ENCODE measurements at regions not wholly inside any gene's neighbourhood (a gene's known extent, or its start where the extent isn't known, plus 50 kb on each side); places are given as distances from the start of the nearest gene placed in this dataset.

DNA sequence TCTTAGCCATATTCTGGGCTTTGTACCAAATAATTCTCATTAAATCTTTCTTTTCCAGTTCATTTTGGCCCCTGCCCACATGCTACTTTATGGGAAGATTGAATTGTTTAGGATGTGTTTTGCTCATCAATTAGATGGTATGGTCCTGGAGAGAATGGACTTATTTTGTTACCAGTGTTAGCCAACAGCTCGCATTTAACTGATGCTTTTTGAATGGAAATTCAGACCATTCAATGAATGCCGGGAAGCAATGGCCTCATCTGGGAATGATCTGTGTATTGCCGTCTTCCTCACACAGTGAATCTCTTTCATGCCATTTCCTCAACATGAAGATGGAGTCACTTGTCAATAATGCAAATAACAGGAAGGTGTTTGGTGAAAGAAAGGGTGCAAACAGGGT lies 370.6 kb upstream of the PIK3R1 start:
- H3K18ac ChIP-seq (ENCODE audit: insufficient read length, low read depth, low read length): no peak overlapping the region
- no peak overlapping the region for H4K91ac ChIP-seq (ENCODE audit: insufficient read length, low read depth, low read length)
- no peak overlapping the region for H2BK5ac ChIP-seq (ENCODE audit: insufficient read length, low read length)
- no peak overlapping the region for H2BK12ac ChIP-seq (ENCODE audit: insufficient read length, low read depth, low read length)
- H2BK120ac ChIP-seq (ENCODE audit: low read depth, low read length, poor library complexity, severe bottlenecking): no peak overlapping the region
- no peaks in the 10 kb centered on the region for H3K9me3 ChIP-seq (ENCODE audit: control insufficient read depth, low read depth, low read length)
- H3K14ac ChIP-seq (ENCODE audit: insufficient read depth, low read length): no peak overlapping the region
- Mint-ChIP-seq H3K9me3 (no peaks in the 10 kb centered on the region), H3K4me1 (peaks cover 18 to 21% of the 10 kb centered on the region in 2 experiments), H3K27ac (no peak overlapping the region), H3K27me3 (ENCODE audit: low read depth) (no peaks in the 10 kb centered on the region), H3K36me3 (ENCODE audit: insufficient read depth in 1 of 3, low read depth in 3 of 3) (no peaks in the 10 kb centered on the region), H3K4me3 (no peak overlapping the region)
- TF ChIP-seq, protein P1, sequence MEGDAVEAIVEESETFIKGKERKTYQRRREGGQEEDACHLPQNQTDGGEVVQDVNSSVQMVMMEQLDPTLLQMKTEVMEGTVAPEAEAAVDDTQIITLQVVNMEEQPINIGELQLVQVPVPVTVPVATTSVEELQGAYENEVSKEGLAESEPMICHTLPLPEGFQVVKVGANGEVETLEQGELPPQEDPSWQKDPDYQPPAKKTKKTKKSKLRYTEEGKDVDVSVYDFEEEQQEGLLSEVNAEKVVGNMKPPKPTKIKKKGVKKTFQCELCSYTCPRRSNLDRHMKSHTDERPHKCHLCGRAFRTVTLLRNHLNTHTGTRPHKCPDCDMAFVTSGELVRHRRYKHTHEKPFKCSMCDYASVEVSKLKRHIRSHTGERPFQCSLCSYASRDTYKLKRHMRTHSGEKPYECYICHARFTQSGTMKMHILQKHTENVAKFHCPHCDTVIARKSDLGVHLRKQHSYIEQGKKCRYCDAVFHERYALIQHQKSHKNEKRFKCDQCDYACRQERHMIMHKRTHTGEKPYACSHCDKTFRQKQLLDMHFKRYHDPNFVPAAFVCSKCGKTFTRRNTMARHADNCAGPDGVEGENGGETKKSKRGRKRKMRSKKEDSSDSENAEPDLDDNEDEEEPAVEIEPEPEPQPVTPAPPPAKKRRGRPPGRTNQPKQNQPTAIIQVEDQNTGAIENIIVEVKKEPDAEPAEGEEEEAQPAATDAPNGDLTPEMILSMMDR (conservative IDR thresholded peaks at IDR 0.05): no peak
- no peaks in the 10 kb centered on the region for H3K23me2 ChIP-seq (ENCODE audit: insufficient read length, low read depth, low read length, poor library complexity, severe bottlenecking)
- H4K8ac ChIP-seq (replicated peaks; ENCODE audit: insufficient read length, low read depth, low read length): no peak overlapping the region
- no peaks in the 10 kb centered on the region for H3K27me3 ChIP-seq (ENCODE audit: insufficient read depth, low read length)
- no peak overlapping the region for H3K4me2 ChIP-seq (ENCODE audit: insufficient read depth, insufficient read length, low read length)
- H3K4ac ChIP-seq (ENCODE audit: low read depth, low read length): no peak overlapping the region
- H3K79me2 ChIP-seq (ENCODE audit: insufficient read depth, low read length): no peaks in the 10 kb centered on the region
- no peak for DNase-seq
- H3K23ac ChIP-seq (ENCODE audit: insufficient read length, low read depth, low read length): no peak overlapping the region
- H3K4me1 ChIP-seq (ENCODE audit: insufficient read depth, low read length): peaks cover 8% of the 10 kb centered on the region; the same call in 1 of the 2 replicates
- H2AK5ac ChIP-seq (ENCODE audit: insufficient read length, low read length): no peak overlapping the region
- H2BK20ac ChIP-seq (ENCODE audit: low read depth, low read length, poor library complexity, severe bottlenecking): no peak overlapping the region
- no peak overlapping the region for H2BK15ac ChIP-seq (ENCODE audit: low read depth, low read length)
- H3K56ac ChIP-seq (ENCODE audit: insufficient read length, low read depth, low read length): no peak overlapping the region
- H4K20me1 ChIP-seq (ENCODE audit: control insufficient read depth, insufficient read depth, insufficient read length): no peaks in the 10 kb centered on the region
- H3K27ac ChIP-seq (ENCODE audit: insufficient read length, low read depth, low read length): no peak overlapping the region
- no CpG with 5 or more reads among the region's 3 CpGs for WGBS (ENCODE audit: extremely low coverage, insufficient read length, low lambda C conversion rate)
- H3K9ac ChIP-seq (ENCODE audit: extremely low read depth, insufficient read length, low read length): no peak overlapping the region
- H3T11ph ChIP-seq (ENCODE audit: low read length): no peak overlapping the region
- H3K79me1 ChIP-seq (ENCODE audit: insufficient read depth, low read depth, low read length, poor library complexity, severe bottlenecking): no peaks in the 10 kb centered on the region
- no peak overlapping the region for H4K5ac ChIP-seq (ENCODE audit: insufficient read length, low read depth, low read length)
- no peak overlapping the region for H2AFZ ChIP-seq (ENCODE audit: low read length)
